Retinal pigment epithelial cell (primary cell): ENCODE measurements at regions not wholly inside any gene's neighbourhood (a gene's known extent, or its start where the extent isn't known, plus 50 kb on each side); places are given as distances from the start of the nearest gene placed in this dataset.
A peak's percentile ranks its signal among the peaks of the same experiment; 100 is the strongest.

Experiments used
- DNase-seq: peaks from one replicate; pipeline ENCODE4 v3.0.0-alpha.2; 2010; ENCODE audit warnings: low read depth
- H3K4me3 ChIP-seq: 2 replicates; pipeline ENCODE4 v1.5.1; 2011; ENCODE audit warnings: mild to moderate bottlenecking, low read length, control low read depth, moderate library complexity
- CTCF ChIP-seq: conservative IDR thresholded peaks from 2 replicates; pipeline ENCODE4 v1.5.1; 2011; ENCODE audit warnings: low read depth, low read length, control low read depth, inconsistent platforms

- no peak for TF ChIP-seq CTCF
- no peak for DNase-seq
- H3K4me3 ChIP-seq: no peak overlapping the region
These were observed 383.0 kb downstream of the LRIG3 start for GRCh38 chr12:58537278-58537677.

GRCh38 chr12:58539295-58539694, 381.0 kb downstream of the LRIG3 start:
- no peak for DNase-seq
- H3K4me3 ChIP-seq: no peak overlapping the region
- no peak for TF ChIP-seq CTCF

- peak; percentile 65 for DNase-seq
- TF ChIP-seq CTCF: peak; percentile 86
- H3K4me3 ChIP-seq: no peak overlapping the region
These were observed 379.6 kb downstream of the LRIG3 start for GRCh38 chr12:58540480-58541299.

DNA sequence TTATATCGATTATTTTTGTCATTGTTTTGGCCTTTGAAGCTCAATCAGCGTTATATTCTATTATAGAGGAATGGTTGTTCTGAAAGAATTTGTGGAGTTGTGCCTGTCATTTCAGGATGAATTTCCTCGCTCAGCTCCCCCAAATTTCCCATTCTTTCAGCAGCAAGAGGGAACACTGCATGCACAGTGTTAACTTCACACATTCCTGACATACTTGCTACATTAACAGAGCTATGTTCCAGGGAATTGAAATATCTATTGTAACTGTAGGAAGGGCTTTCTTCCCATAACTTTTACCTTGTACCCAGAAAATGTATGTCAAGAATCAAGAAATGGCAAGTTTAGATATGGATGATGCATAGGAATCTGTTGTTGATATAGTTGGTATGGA, 379.0 kb downstream of the LRIG3 start:
- TF ChIP-seq CTCF: no peak
- no peak overlapping the region for H3K4me3 ChIP-seq
- no peak for DNase-seq

DNA sequence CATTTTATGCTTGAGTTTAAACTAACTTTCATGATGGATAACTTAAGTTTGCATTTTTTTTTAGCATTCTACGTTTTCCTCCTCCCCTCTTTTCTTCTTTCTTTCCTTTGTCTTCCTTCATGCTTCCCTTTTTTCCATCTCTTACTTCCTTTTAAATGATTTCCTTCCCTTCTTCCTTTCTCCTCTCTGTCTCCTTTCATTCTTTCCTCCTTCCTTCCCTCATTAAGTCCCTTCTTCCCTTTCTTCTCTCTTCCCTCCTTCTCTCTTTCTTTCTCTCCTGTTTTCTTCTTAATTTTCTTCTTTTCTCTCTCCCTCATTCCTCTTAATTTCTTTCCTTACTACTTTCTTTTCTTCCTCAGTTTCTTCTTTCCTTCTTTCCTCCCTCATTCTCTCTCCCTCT, 376.0 kb downstream of the LRIG3 start:
- H3K4me3 ChIP-seq: no peak overlapping the region
- no peak for TF ChIP-seq CTCF
- no peak for DNase-seq

GRCh38 chr12:58547217-58547616, 373.1 kb downstream of the LRIG3 start:
- TF ChIP-seq CTCF: no peak
- DNase-seq: no peak
- no peak overlapping the region for H3K4me3 ChIP-seq

- no peak for TF ChIP-seq CTCF
- no peak overlapping the region for H3K4me3 ChIP-seq
- DNase-seq: no peak
These were observed 371.5 kb downstream of the LRIG3 start for GRCh38 chr12:58548801-58549200.
